ENCODE measurements at regions not wholly inside any gene's neighbourhood (a gene's known extent, or its start where the extent isn't known, plus 50 kb on each side); places are given as distances from the start of the nearest gene placed in this dataset.

- H3K9me3 ChIP-seq, result no peaks in the 10 kb centered on the region
- H3K4me3 ChIP-seq, result no peak overlapping the region
- no peaks in the 10 kb centered on the region for H4K20me1 ChIP-seq
- 0 out of 2 replicates have a peak, but pooled peaks cover 6% of the 10 kb centered on the region for H3K4me1 ChIP-seq
- no peak overlapping the region for H3K27ac ChIP-seq
- no peak for TF ChIP-seq Cebpa-rat (IDR thresholded peaks at IDR 0.05)
- H3K4me2 ChIP-seq, result no peak overlapping the region
- H3K36me3 ChIP-seq, result no peaks in the 10 kb centered on the region
- H3K27me3 ChIP-seq, result no peaks in the 10 kb centered on the region
- no peak overlapping the region for H3K9ac ChIP-seq
Observed at GRCh38 chr17:6326483-6326882, 108.4 kb downstream of the AIPL1 start.

GRCh38 chr17:6325741-6326140 is 109.2 kb downstream of the AIPL1 start:
- H3K4me3 ChIP-seq, result no peak overlapping the region
- H3K36me3 ChIP-seq, result no peaks in the 10 kb centered on the region
- H3K27ac ChIP-seq, result no peak overlapping the region
- 0 out of 2 replicates have a peak, but pooled peaks cover 6% of the 10 kb centered on the region for H3K4me1 ChIP-seq
- no peak overlapping the region for H3K9ac ChIP-seq
- H4K20me1 ChIP-seq, result no peaks in the 10 kb centered on the region
- H3K27me3 ChIP-seq, result no peaks in the 10 kb centered on the region
- no peak overlapping the region for H3K4me2 ChIP-seq
- H3K9me3 ChIP-seq, result no peaks in the 10 kb centered on the region
- TF ChIP-seq Cebpa-rat (IDR thresholded peaks at IDR 0.05), result no peak

- Histone ChIP-seq H3K4me3 (no peak overlapping the region), H3K9ac (no peak overlapping the region), H3K27me3 (no peaks in the 10 kb centered on the region), H3K27ac (no peak overlapping the region), H3K36me3 (no peaks in the 10 kb centered on the region), H3K4me1 (0 out of 2 replicates have a peak, but pooled peaks cover 6% of the 10 kb centered on the region), H3K4me2 (no peak overlapping the region), H4K20me1 (no peaks in the 10 kb centered on the region), H3K9me3 (no peaks in the 10 kb centered on the region)
- no peak for TF ChIP-seq Cebpa-rat (IDR thresholded peaks at IDR 0.05)
Observed at GRCh38 chr17:6325051-6325450, 109.9 kb downstream of the AIPL1 start.

- no peak for TF ChIP-seq Cebpa-rat (IDR thresholded peaks at IDR 0.05)
- Histone ChIP-seq H3K9me3 (no peaks in the 10 kb centered on the region), H3K9ac (no peak overlapping the region), H3K36me3 (no peaks in the 10 kb centered on the region), H3K4me2 (no peak overlapping the region), H3K4me3 (no peak overlapping the region), H3K27ac (no peak overlapping the region), H3K27me3 (no peaks in the 10 kb centered on the region), H4K20me1 (no peaks in the 10 kb centered on the region), H3K4me1 (0 out of 2 replicates have a peak, but pooled peaks cover 6% of the 10 kb centered on the region)
Observed at GRCh38 chr17:6323626-6324356, 111.1 kb downstream of the AIPL1 start.

GRCh38 chr17:6322316-6322715 is 112.6 kb downstream of the AIPL1 start:
- Histone ChIP-seq H3K4me2 (no peak overlapping the region), H3K4me1 (0 out of 2 replicates have a peak, but pooled peaks cover 5% of the 10 kb centered on the region), H3K27ac (no peak overlapping the region), H3K4me3 (no peak overlapping the region), H3K9ac (no peak overlapping the region), H3K36me3 (no peaks in the 10 kb centered on the region), H3K27me3 (no peaks in the 10 kb centered on the region), H3K9me3 (no peaks in the 10 kb centered on the region), H4K20me1 (no peaks in the 10 kb centered on the region)
- no peak for TF ChIP-seq Cebpa-rat (IDR thresholded peaks at IDR 0.05)

- no peak overlapping the region for H3K9ac ChIP-seq
Observed at GRCh38 chr17:6314311-6314710, 120.6 kb downstream of the AIPL1 start.

GRCh38 chr17:6313835-6314234 is 121.1 kb downstream of the AIPL1 start:
- no peaks in the 10 kb centered on the region for H3K9me3 ChIP-seq
- no peaks in the 10 kb centered on the region for H3K36me3 ChIP-seq
- H3K4me3 ChIP-seq, result no peak overlapping the region
- H3K27ac ChIP-seq, result no peak overlapping the region
- TF ChIP-seq Cebpa-rat (IDR thresholded peaks at IDR 0.05), result no peak
- no peaks in the 10 kb centered on the region for H4K20me1 ChIP-seq
- H3K4me2 ChIP-seq, result no peak overlapping the region
- no peak overlapping the region for H3K9ac ChIP-seq
- H3K27me3 ChIP-seq, result no peaks in the 10 kb centered on the region
- no peaks in the 10 kb centered on the region for H3K4me1 ChIP-seq

More at GRCh38 chr17:6314311-6314710, 120.6 kb downstream of the AIPL1 start:
- TF ChIP-seq Cebpa-rat (IDR thresholded peaks at IDR 0.05), result no peak
- H4K20me1 ChIP-seq, result no peaks in the 10 kb centered on the region
- no peaks in the 10 kb centered on the region for H3K27me3 ChIP-seq
- no peak overlapping the region for H3K4me2 ChIP-seq
- no peaks in the 10 kb centered on the region for H3K4me1 ChIP-seq
- H3K4me3 ChIP-seq, result no peak overlapping the region
- no peak overlapping the region for H3K27ac ChIP-seq
- no peaks in the 10 kb centered on the region for H3K9me3 ChIP-seq
- no peaks in the 10 kb centered on the region for H3K36me3 ChIP-seq

- H4K20me1 ChIP-seq, result no peaks in the 10 kb centered on the region
- no peaks in the 10 kb centered on the region for H3K4me1 ChIP-seq
- no peak overlapping the region for H3K27ac ChIP-seq
- no peak overlapping the region for H3K4me2 ChIP-seq
- no peaks in the 10 kb centered on the region for H3K27me3 ChIP-seq
- H3K9me3 ChIP-seq, result no peaks in the 10 kb centered on the region
- no peaks in the 10 kb centered on the region for H3K36me3 ChIP-seq
- TF ChIP-seq Cebpa-rat (IDR thresholded peaks at IDR 0.05), result no peak
- no peak overlapping the region for H3K4me3 ChIP-seq
- no peak overlapping the region for H3K9ac ChIP-seq
Observed at GRCh38 chr17:6306820-6307219, 128.1 kb downstream of the AIPL1 start.

GRCh38 chr17:6305613-6306360 is 129.1 kb downstream of the AIPL1 start:
- no peaks in the 10 kb centered on the region for H3K9me3 ChIP-seq
- H3K27me3 ChIP-seq, result no peaks in the 10 kb centered on the region
- H3K4me3 ChIP-seq, result no peak overlapping the region
- H3K36me3 ChIP-seq, result no peaks in the 10 kb centered on the region
- no peaks in the 10 kb centered on the region for H3K4me1 ChIP-seq
- H4K20me1 ChIP-seq, result no peaks in the 10 kb centered on the region
- H3K27ac ChIP-seq, result no peak overlapping the region
- no peak overlapping the region for H3K9ac ChIP-seq
- no peak overlapping the region for H3K4me2 ChIP-seq
- no peak for TF ChIP-seq Cebpa-rat (IDR thresholded peaks at IDR 0.05)

- Histone ChIP-seq H3K9ac (no peak overlapping the region), H4K20me1 (no peaks in the 10 kb centered on the region), H3K27me3 (no peaks in the 10 kb centered on the region), H3K4me1 (no peaks in the 10 kb centered on the region), H3K27ac (no peak overlapping the region), H3K36me3 (no peaks in the 10 kb centered on the region), H3K9me3 (no peaks in the 10 kb centered on the region), H3K4me3 (no peak overlapping the region), H3K4me2 (no peak overlapping the region)
- no peak for TF ChIP-seq Cebpa-rat (IDR thresholded peaks at IDR 0.05)
Observed at GRCh38 chr17:6304894-6305612, 129.9 kb downstream of the AIPL1 start.
